GM21786 (cell line): ENCODE measurements at regions not wholly inside any gene's neighbourhood (a gene's known extent, or its start where the extent isn't known, plus 50 kb on each side); places are given as distances from the start of the nearest gene placed in this dataset.

Experiments
- ATAC-seq: cut with Tn5 transposase; IDR thresholded peaks from one replicate; pipeline ENCODE4 v1.9.1; 2021; ENCODE audit not compliant: unreplicated experiment

DNA sequence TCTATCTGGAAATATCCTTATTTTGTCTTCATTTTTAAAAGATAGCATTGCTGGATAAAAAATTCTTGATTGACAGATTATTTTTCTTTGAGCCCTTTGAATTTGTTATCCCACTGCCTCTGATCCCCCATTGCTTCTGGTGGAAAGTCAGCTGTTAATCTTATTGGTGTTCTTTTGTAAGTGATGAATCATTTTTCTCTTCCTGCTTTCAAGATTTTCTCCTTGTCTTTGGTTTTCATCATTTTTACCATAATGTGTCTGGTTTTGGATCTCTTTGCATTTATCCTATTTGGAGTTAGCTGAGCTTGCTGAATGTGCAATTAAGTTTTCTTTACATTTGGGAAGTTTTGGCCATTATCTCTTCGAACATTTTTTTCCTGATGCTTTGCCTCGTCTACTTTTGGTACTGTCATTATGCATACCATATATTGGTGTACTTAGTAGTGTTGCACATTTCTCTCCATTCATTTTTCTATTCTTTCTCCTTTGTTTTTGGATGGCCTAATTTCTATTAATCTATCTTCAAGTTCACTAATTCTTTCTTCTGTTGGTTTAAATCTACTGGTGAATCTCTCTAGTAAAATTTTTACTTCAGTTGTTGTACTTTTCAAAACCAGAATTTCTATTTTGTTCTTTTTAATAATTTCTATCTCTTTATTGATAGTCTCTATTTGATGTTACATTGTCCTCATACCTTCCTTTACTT lies 440.0 kb upstream of the PROK2 start:
- ATAC-seq, result no peak

DNA sequence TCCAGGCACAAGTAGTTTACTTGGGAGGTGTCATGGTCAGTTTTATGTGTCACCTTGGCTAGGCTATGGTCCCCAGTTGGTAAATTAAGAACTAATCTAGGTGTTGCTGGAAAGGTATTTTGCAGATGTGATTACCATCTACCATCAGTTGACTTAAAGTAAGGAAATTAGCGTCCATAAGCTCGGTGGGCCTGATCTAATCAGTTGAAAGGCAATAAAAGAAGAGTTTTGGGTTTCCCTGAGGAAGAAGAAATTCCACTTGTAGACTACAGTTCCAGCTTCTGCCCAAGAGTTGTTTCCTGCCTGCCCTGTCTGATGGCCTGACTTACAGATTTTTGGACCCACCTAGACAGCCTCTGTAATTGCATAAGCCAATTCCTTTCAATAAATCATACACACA lies 438.7 kb upstream of the PROK2 start:
- no peak for ATAC-seq

DNA sequence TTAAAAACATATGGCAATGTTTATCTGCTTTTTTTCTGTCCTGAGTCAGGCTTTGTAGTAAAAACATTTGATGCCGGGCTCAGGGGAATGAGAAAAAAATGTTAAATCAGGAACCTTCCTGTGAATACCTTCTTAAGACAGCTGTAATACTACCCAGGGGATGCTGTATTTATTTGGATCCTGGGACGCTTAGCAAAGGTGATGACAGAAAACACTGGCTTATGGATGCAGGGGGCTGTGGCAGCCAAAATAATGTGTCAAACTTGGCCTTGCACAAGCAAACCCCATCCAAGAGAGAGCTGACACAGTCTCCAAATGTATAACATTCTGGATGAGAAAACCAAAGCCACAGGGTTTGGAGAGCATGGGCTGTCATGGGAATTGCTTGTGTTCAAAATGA lies 438.2 kb upstream of the PROK2 start:
- no peak for ATAC-seq

DNA sequence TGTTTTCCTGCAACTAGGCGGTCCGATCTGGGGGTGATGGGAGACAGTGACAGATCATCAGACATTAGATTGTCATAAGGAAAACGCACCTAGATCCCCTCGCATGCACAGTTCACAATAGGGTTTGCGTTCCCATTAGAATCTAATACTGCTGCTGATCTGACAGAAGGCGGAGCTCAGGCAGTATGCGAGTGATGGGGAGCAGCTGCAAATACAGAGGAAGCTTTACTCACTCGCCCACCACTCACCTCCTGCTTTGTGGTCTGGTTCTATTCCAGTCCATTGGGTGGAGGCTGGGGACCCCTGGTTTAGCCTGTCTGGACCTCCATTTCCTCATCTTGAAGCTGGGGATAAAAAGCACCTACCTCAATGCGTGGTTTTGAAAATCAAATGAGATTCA lies 437.5 kb upstream of the PROK2 start:
- ATAC-seq, result no peak

DNA sequence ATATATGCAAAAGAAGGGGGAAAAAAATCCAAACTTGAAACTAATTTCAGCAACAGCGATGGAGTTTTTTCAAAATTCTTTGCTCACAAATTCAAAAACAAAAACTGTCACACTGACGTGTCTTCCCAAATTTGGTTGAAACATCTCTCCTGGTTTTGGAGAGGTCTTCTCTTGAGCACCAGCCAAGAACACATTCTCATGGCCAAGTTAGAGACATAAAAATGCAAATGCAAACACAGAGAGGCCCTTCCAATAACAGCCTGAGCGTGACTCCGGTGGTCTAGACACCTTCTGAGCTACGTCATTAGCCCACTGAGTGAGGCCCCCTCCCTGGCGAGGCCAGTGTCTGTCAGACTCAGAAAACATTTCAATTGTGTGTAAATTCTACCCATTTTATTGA lies 436.0 kb upstream of the PROK2 start:
- no peak for ATAC-seq

DNA sequence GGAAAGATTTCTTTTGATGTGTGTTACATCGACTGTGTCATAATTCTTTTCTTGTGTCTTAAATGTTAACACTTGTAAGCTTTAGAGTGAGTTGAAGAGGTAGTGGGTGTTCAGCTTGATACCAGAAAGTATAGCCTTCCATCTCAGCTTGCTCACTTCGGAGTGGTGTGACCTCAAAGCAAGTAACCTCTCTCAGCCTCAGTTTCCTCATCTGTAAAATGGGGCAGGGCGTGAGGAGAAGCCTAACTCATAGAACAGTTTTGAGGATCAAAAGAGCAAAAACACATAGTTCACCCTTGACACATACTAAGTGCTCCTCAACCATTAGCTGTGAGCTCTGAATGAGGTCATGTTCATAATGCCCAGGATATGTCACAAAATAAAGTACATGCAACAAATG lies 434.8 kb upstream of the PROK2 start:
- ATAC-seq, result no peak

DNA sequence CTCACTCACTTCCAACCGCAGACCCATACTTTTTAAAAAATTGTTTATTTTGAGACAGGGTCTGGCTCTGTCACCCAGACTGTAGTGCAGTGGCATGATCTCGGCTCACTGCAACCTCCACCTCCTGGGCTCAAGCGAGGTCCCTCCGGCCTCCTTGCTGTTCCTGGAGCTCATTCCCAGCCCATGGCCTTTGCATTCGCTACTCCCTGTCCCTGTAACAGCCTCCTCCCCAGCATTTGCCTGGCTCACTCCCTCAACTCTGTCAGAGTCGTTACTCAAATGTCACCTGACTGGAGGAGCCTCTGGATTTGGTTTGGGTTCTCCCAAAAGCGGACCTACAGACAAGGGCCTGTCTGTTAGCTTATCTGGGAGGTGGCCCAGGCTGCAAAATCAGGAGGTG lies 432.6 kb upstream of the PROK2 start:
- no peak for ATAC-seq

DNA sequence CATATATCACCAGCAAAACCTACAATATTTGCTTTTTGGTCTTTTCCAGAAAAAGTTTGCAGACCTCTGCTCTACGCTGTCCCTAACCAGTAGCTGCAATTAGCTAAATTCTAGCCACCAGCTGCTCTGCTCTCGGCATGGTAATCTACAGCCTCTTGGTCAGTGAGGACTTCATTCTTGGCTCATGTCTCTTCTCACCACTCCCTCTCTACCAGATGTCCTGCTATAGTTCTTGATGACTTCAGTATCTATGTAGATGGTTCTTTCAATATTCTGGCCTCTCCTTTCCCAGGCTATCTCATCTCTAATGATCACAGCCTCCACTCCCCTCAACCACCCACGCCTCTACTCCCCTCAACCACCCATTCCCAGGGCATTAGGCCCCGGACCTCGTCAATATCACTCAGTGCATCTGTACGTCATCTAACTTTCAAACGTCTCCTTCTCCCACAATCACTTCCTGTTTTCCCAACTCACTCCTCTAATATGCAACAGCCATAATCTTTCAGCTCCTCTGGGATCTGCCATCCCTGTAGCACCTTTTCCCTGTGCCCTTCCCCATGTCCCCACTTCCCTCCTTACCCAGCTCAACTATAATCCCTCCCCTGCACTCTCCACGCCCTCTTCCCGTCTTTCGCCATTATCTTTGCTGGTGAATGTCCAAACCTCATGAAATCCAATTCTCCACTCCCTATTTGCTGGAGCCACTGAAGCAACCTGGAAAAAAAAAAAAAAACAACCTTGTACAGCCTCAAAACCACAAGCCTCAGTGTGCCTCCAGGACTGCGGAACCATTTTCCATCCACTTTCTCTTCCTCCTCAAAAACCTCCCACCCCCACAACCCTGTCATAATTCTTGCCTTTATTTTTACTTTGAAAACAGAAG lies 429.4 kb upstream of the PROK2 start:
- ATAC-seq, result no peak

DNA sequence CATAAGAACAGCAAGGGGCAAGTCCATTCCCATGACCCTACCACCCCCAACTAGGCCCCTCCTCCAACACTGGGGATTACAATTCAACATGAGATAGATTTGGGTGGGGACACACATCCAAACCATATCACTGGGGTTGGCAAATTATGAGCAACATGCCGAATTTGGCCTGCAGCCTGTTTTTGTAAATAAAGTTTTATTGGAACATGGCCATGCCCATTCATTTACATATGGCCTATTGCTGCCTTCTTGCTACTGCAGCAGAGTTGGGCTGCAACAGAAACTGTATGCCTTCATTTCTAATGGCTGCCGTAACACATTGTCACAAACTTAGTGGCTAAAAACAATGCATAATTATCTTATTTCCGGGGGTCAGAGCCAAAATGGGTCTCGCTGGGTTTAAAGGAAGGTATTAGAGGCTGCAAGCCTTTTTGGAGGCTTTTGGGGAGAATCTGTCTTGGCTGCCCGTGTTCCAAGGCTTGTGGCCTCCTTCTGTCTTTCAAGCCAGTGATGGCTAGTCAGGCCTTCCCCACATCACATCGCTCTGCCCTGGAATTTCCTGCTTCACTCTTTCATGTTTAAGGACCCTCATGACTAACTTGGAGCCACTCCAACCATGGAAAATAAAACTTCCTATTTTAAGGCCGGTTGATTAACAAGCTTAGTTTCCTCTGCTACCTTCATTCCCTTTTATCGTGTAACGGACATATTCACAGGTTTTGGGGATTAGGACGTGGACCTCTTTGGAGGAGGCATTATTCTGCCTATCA lies 428.5 kb upstream of the PROK2 start:
- ATAC-seq, result no peak

DNA sequence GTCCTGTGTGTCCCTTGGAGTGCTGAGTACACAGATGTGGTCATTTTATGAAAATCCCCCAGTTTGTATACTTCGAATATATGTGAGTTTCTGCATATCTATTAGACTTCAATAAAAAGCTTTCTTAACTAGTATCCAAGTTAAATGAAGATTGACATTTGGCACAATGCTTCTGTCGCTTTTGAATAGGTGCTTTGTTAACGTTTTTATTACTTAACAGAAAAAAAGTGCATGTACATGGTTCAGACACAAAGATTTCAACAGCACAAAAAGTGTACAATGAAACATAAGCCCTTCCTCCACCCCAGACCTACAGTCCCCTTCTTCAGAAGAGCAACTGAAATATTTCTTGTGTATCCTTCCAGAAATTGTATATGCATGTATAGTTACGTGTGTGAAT lies 427.4 kb upstream of the PROK2 start:
- ATAC-seq, result no peak

DNA sequence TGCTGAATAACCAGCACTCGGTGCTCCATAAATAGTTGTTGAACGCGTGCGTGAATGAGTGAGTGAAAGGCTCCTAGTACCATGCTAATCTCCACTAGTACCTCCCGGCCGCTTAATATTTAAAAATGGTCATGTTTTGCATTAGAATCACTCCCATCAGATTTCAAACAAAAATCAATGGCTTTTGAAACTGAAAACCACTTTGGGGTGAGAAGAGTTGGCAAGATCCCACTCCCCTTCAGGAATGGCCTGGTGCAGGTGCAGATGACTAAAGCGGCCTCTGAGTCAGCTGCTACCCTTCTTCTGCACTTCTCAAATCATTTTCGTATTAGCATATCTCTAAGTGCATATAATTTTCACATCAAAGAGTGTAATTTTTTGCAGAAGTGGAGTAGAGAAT lies 425.3 kb upstream of the PROK2 start:
- ATAC-seq, result no peak

DNA sequence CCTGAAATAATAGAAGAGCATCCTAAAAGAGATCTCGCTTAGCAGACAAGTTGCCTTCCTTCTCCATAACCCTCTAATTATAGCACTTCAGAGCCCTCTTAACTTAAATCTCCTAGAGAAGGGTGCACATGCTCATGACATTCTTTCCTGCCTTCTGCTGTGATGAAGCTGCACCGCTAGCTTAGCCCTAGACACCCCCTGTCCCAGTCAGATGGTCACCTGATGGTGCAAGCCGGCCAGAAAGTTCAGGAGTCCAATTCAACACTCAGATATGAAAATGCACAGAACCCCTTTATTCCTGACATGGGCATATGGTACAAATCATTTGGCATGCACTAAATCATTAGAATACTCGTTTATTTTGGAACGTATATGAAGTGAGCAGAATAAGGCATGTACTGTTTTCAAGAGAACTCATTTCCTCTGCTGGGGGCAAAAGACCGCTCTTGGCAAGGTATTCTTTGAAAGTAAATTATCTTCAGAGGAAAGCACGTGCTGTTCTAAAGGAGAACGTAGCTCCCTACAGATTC lies 420.4 kb upstream of the PROK2 start:
- no peak for ATAC-seq

DNA sequence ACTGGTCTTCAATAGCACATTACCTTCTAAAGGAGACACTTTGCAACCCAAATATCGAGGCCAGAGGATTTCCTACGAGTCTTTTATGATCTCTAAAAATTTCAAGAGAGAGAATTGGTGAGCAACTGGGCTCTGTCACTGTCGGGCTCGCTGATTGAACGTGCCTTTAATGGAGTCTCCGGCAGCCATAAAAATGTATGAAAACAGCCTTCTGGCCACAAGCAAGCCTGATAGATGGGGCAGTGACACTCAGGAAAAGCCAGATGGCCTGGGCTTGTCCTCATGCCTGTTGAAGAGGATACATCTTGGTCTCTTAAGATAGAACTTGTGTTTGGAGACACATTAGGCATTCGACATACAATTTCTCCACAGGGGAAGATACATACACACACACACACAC lies 419.5 kb upstream of the PROK2 start:
- ATAC-seq, result no peak

DNA sequence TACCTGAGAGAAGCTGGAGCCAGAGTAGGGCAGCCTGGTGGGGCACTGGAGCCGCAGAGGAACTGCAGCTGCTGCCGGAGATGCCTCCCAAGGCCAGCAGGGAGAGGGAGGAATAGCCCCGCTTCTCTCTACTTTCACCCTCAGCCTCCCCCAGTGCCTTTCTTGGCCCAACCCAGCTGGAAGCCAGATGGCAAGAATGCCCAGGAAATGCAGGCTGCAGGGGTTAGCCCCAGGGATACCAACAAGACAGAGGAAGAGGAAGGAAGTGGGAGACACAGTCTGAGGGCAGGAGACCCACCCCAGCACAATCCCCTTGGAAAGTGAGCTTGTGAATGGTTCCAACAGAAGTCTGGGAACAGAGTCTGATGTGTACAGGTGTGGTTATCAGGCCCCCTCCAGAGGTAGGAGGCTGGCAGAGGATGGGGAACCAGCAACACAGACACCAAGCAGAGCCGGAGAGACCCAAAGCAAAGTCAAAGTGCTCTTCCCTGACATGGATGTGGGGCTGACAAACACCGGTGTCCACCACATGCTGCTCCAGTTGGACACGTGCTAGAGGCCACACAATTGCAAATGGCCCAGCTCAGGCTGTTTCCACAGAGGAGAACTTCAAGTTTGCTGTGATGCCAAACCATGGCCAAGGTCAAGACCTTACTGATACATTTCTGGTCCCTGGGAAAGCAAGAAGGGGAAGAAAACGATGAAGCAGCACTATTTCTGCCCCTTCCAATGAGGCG lies 418.8 kb upstream of the PROK2 start:
- no peak for ATAC-seq

DNA sequence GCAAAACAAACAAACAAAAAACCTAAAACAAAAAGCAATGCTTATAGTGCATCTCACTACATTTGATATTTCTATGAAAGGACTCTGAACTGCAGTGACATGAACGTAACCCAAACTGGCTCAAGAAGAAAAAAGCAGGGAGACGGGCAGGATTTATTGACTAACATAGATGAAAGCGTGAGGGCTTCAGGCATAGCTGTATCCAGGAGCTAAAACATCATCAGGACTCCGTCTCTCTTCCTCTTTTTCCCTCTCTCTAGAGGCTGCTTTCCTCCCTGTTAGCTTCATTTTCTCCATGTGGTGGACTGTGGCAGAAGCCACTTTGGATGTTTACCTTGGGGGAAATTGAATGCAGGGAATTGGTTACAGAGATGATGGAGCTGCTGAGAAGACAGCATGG lies 418.2 kb upstream of the PROK2 start:
- no peak for ATAC-seq

DNA sequence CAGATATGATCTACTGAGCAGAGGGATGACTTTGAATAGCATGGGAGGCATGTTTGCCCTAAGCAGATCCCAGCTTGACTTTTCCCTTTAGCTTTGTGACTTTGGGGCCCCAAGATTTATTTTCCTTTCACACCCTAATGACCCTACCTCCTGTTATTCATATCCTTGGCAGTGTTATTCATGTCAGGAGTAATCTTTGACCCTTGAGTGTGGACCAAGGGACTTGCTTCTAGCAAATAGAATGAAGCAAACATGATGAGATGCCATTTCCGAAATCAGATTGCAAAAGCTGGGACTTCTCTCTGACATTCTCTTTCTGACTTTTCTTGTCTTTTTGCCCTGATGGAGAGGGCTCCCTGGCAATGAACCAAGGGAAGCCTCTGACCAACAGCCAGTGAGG lies 415.4 kb upstream of the PROK2 start:
- ATAC-seq, result no peak

DNA sequence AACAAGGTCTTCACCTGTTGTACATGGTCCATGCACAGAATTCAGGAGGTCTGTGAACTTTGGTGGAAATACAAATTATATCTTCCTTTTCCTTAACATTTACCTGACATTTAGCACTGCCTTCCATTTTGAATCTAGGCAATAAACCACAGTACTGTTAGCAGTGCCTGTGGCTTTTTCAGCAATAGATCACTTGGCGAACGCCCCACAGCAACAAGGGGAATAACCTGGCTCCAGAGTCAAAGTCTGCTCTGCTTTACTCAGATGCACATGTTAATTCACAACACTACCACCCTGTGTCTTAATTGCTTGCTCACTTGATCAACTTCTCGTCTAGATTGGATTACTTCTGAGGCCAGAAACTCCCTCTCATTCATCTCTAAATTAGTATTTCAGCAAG lies 414.6 kb upstream of the PROK2 start:
- no peak for ATAC-seq

DNA sequence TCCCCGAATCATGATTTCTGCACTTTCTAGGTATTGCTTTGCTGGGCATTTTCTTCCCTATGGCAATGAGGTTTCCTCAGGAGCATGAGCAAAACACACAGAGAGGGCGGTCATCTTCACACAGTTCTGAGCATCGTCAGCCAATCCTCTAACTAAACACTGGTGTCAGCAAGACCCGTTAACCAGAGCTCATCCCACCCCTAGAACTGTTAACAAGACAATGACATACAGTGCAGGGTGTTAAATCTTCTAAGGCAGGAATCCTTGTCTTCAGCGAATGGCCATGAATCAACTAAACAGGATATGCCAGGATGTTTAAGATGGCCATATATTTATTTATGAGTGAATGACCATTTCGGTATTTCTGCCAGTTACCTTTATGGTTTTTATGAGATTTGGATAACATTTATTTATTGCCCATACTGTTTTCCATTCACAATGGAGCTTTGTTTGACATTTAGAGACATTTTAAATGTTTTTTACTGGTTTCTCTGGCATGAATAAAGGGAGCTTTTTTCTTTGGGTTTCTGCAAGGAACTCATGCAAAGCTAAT lies 411.5 kb upstream of the PROK2 start:
- no peak for ATAC-seq

DNA sequence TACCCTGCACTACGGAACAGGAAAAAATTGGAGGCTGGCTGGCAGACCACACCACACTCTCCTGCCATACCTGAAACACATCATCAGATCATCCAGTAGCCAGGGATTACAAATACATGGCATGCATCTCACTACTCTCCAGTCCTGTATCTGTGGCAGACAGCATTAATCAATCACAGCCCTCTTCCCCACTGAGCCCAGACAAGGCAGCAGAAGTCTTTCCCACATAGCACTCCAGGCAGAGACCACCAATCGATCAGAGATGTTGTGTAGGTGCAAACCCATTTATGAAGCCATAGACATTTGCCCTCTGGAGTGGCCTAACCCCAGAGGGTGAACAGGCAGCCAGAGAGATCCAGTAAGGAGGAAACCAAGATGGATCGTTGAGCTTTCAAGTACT lies 410.9 kb upstream of the PROK2 start:
- ATAC-seq, result no peak

DNA sequence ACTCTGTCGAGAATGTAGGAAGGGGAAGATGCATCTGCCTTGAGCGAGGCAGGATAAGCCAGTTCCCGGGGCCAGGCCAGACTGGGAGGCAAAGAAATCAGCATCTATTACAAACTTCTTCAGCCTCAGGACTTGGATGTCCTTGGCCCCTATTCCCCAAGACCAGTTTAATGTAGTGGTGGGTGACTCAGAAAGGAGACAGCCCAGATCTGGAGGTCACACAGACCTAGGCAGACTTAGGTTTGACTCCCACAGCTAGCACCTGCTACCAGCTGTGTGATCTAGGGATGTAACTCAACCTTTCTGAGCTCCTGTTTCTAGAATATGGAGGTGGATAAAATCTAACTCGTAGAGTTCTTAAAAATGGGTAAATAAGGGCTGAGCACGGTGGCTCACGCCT lies 409.5 kb upstream of the PROK2 start:
- no peak for ATAC-seq
